Fibroblast of the conjunctiva (primary cell): ENCODE measurements at regions not wholly inside any gene's neighbourhood (a gene's known extent, or its start where the extent isn't known, plus 50 kb on each side); places are given as distances from the start of the nearest gene placed in this dataset.
"Not testable (repeated sequence)": the region's sequence is repeated elsewhere in the genome, so short reads cannot be mapped to it uniquely, and the experiment has no call there.

Source experiments
- DNase-seq: peaks from one replicate; pipeline ENCODE4 v3.0.0-alpha.2; 2010; ENCODE audit warnings: low read depth

- DNase-seq, result no peak
Observed at GRCh38 chr12:19666070-19666469, 226.8 kb downstream of the AEBP2 start.

- DNase-seq, result no peak
Observed at GRCh38 chr12:19669793-19670192, 230.5 kb downstream of the AEBP2 start.

- DNase-seq, result peak; percentile 21
Observed at GRCh38 chr12:19671695-19672094, 232.4 kb downstream of the AEBP2 start.

- DNase-seq, result no peak
Observed at GRCh38 chr12:19674437-19674836, 235.1 kb downstream of the AEBP2 start.

GRCh38 chr12:19675361-19675760 is 236.1 kb downstream of the AEBP2 start:
- DNase-seq, result no peak

GRCh38 chr12:19678501-19678900 is 239.2 kb downstream of the AEBP2 start:
- DNase-seq, result not testable (repeated sequence)

- DNase-seq, result no peak
Observed at GRCh38 chr12:19681007-19681406, 241.7 kb downstream of the AEBP2 start.

GRCh38 chr12:19683178-19683927 is 244.1 kb downstream of the AEBP2 start:
- DNase-seq, result no peak

GRCh38 chr12:19687371-19687770 is 248.1 kb downstream of the AEBP2 start:
- DNase-seq, result no peak

GRCh38 chr12:19688532-19688931 is 249.2 kb downstream of the AEBP2 start:
- DNase-seq, result no peak

- no peak for DNase-seq
Observed at GRCh38 chr12:19689226-19689625, 249.9 kb downstream of the AEBP2 start.

- no peak for DNase-seq
Observed at GRCh38 chr12:19689801-19690472, 250.6 kb downstream of the AEBP2 start.

- DNase-seq, result no peak
Observed at GRCh38 chr12:19692091-19692490, 252.8 kb downstream of the AEBP2 start.

GRCh38 chr12:19692566-19692965 is 253.3 kb downstream of the AEBP2 start:
- no peak for DNase-seq

- DNase-seq, result no peak
Observed at GRCh38 chr12:19694627-19695026, 255.3 kb downstream of the AEBP2 start.

- DNase-seq, result no peak
Observed at GRCh38 chr12:19695244-19696098, 256.2 kb downstream of the AEBP2 start.

GRCh38 chr12:19700969-19701368 is 261.7 kb downstream of the AEBP2 start:
- DNase-seq, result no peak

GRCh38 chr12:19704966-19705365 is 265.7 kb downstream of the AEBP2 start:
- no peak for DNase-seq

GRCh38 chr12:19706936-19707335 is 267.6 kb downstream of the AEBP2 start:
- DNase-seq, result no peak

- DNase-seq, result no peak
Observed at GRCh38 chr12:19707948-19708409, 268.7 kb downstream of the AEBP2 start.

GRCh38 chr12:19709889-19710288 is 270.6 kb downstream of the AEBP2 start:
- DNase-seq, result no peak
